Activated CD8-positive, alpha-beta T cell treated with anti-CD3 and anti-CD28 coated beads for 36 hours (primary cell): ENCODE measurements at regions not wholly inside any gene's neighbourhood (a gene's known extent, or its start where the extent isn't known, plus 50 kb on each side); places are given as distances from the start of the nearest gene placed in this dataset.

Experiments
- ATAC-seq: fragments of 200-7000 bp; cut with Tn5 transposase; one replicate; pipeline ENCODE4 v1.10.0; 2021; ENCODE audit warnings: mild to moderate bottlenecking, moderate library complexity
- CTCF ChIA-PET: fragments of 350-600 bp; sonication (Branson Sonifier 250); formaldehyde crosslinking; loops from one replicate; lab custom pipeline; 2021; ENCODE audit warnings: antibody characterized with exemption; lab: Charles Lee
- POLR2A ChIA-PET: fragments of 350-600 bp; sonication (Branson Sonifier 250); formaldehyde crosslinking; loops from one replicate; lab custom pipeline; 2021; ENCODE audit warnings: antibody characterized with exemption; lab: Charles Lee
- DNase-seq: peaks from one replicate; pipeline ENCODE4 v3.0.0-alpha.2; 2020
- H3K27ac Mint-ChIP-seq: one replicate; pipeline ENCODE4 v1.8.0; 2021; ENCODE audit warnings: mild to moderate bottlenecking, mixed read lengths
- H3K27me3 Mint-ChIP-seq: one replicate; pipeline ENCODE4 v1.8.0; 2021; ENCODE audit warnings: mixed read lengths
- H3K36me3 Mint-ChIP-seq: one replicate; pipeline ENCODE4 v1.8.0; 2021; ENCODE audit warnings: low read depth, mixed read lengths
- H3K4me1 Mint-ChIP-seq: one replicate; pipeline ENCODE4 v1.8.0; 2021; ENCODE audit warnings: low read depth, mixed read lengths
- H3K4me3 Mint-ChIP-seq: one replicate; pipeline ENCODE4 v1.8.0; 2021; ENCODE audit warnings: mild to moderate bottlenecking, moderate library complexity, mixed read lengths
- H3K9me3 Mint-ChIP-seq: one replicate; pipeline ENCODE4 v1.8.0; 2021; ENCODE audit warnings: mixed read lengths
- CTCF ChIP-seq: fragments of 200-600 bp; IDR thresholded peaks from one replicate; pipeline ENCODE4 v1.8.0; 2022; ENCODE audit warnings: antibody characterized with exemption, mild to moderate bottlenecking
- intact Hi-C: fragments of 100-400 bp; cut with micrococcal nuclease; formaldehyde crosslinking; loops from one replicate; pipeline ENCODE4 v1.10.0; 2022

- intact Hi-C loops: no loop called here
- ATAC-seq (no peak), DNase-seq (no peak)
- no peaks in the 10 kb centered on the region for H3K4me1 Mint-ChIP-seq
- peaks cover 2% of the 10 kb centered on the region for H3K9me3 Mint-ChIP-seq
- H3K4me3 Mint-ChIP-seq: no peak overlapping the region
- TF ChIP-seq CTCF: no peak
- no peaks in the 10 kb centered on the region for H3K27me3 Mint-ChIP-seq
- CTCF ChIA-PET: interaction anchor here (1.3 kb wide), 1 partner anchor 11 kb away, joined by 5 read pairs; no protein-coding TSS in a partner anchor
- no peak overlapping the region for H3K27ac Mint-ChIP-seq
- POLR2A ChIA-PET: no interaction called here
- H3K36me3 Mint-ChIP-seq: no peaks in the 10 kb centered on the region
Observed at GRCh38 chr7:113548561-113548960, 370.2 kb downstream of the PPP1R3A start.

DNA sequence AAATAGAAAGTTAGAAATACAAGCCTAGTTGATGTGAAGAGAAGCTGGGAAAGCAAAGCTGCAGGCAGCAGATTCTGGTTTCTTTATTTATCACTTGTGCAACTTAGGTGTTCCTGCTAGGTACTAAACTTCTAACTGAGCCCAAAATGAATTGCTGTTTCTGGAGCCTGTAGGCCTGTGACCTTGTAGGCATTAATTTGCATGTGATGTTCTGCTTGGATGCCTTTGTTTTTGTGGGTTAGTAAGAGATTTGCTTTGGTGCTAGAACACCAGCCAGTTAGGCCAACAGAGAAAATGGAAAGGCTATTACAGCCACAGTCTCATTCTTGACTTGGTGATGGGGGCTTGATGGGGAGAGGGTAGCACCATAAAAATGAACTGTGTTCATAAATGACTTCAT lies 370.7 kb downstream of the PPP1R3A start:
- TF ChIP-seq CTCF: no peak
- CTCF ChIA-PET: interaction anchor here (1.3 kb wide), 1 partner anchor 11 kb away, joined by 5 read pairs; no protein-coding TSS in a partner anchor
- Mint-ChIP-seq H3K27me3 (no peaks in the 10 kb centered on the region), H3K9me3 (no peaks in the 10 kb centered on the region), H3K27ac (no peak overlapping the region), H3K36me3 (no peaks in the 10 kb centered on the region), H3K4me1 (no peaks in the 10 kb centered on the region), H3K4me3 (no peak overlapping the region)
- ATAC-seq (no peak), DNase-seq (no peak)
- intact Hi-C loops: no loop called here
- POLR2A ChIA-PET: no interaction called here

- Mint-ChIP-seq H3K36me3 (no peaks in the 10 kb centered on the region), H3K27me3 (no peaks in the 10 kb centered on the region), H3K4me3 (no peak overlapping the region), H3K27ac (no peak overlapping the region), H3K9me3 (peaks cover 2% of the 10 kb centered on the region), H3K4me1 (no peaks in the 10 kb centered on the region)
- TF ChIP-seq CTCF: no peak
- no peak for ATAC-seq
- DNase-seq: no peak
- intact Hi-C loops: no loop called here
- POLR2A ChIA-PET: no interaction called here
- CTCF ChIA-PET: no interaction called here
Observed at GRCh38 chr7:113521468-113521867, 397.3 kb downstream of the PPP1R3A start.

DNA sequence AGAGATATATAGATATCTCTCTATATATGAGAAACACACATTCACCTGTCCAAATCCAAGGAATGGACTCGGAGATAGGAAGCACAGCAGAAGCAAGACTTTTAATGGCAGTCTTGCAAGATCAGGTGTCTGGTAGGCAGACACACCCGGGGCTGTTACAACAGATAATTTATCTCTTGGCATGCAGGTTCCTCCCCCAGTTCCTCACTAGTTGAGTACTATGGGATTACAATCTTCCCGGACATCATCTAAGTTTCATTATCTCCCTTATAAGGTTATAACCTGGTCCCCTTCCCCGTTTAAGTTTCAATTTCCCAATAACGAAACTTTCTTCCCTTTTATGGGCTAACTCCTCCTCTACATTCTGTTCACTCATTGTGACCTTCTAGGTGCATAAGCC lies 399.3 kb downstream of the PPP1R3A start:
- no peak for DNase-seq
- ChIA-PET POLR2A (no interaction called here), CTCF (no interaction called here)
- intact Hi-C loops: no loop called here
- TF ChIP-seq CTCF: no peak
- H3K4me1 Mint-ChIP-seq: no peaks in the 10 kb centered on the region
- H3K27ac Mint-ChIP-seq: no peak overlapping the region
- no peaks in the 10 kb centered on the region for H3K27me3 Mint-ChIP-seq
- no peak for ATAC-seq
- no peak overlapping the region for H3K4me3 Mint-ChIP-seq
- no peaks in the 10 kb centered on the region for H3K36me3 Mint-ChIP-seq
- H3K9me3 Mint-ChIP-seq: peaks cover 2% of the 10 kb centered on the region

- TF ChIP-seq CTCF: no peak
- Mint-ChIP-seq H3K27me3 (no peaks in the 10 kb centered on the region), H3K27ac (no peak overlapping the region), H3K4me1 (no peaks in the 10 kb centered on the region), H3K36me3 (no peaks in the 10 kb centered on the region), H3K9me3 (peaks cover 3% of the 10 kb centered on the region), H3K4me3 (no peak overlapping the region)
- ChIA-PET POLR2A (no interaction called here), CTCF (no interaction called here)
- intact Hi-C loops: no loop called here
- ATAC-seq (no peak), DNase-seq (no peak)
Observed at GRCh38 chr7:113504691-113505090, 386.3 kb upstream of the SMIM30 start.
